Parathyroid adenoma (tissue), 2 donors: ENCODE measurements at regions not wholly inside any gene's neighbourhood (a gene's known extent, or its start where the extent isn't known, plus 50 kb on each side); places are given as distances from the start of the nearest gene placed in this dataset.

ENCODE experiments used
- H2AFZ ChIP-seq: fragments of 300-600 bp; sonication (generic); one replicate; pipeline ENCODE4 v1.7.0; 2017; ENCODE audit warnings: antibody characterized with exemption, mild to moderate bottlenecking
- H3K27ac ChIP-seq: fragments of 300-600 bp; sonication (generic); one replicate; pipeline ENCODE4 v1.7.0; 2017
- H3K27me3 ChIP-seq: fragments of 300-600 bp; sonication (generic); one replicate; pipeline ENCODE4 v1.7.0; 2017; ENCODE audit warnings: low read length; ENCODE audit not compliant: control insufficient read depth, insufficient read depth
- H3K36me3 ChIP-seq: fragments of 300-600 bp; sonication (generic); one replicate; pipeline ENCODE4 v1.7.0; 2017; ENCODE audit warnings: low read length; ENCODE audit not compliant: control insufficient read depth, insufficient read depth
- H3K4me1 ChIP-seq: fragments of 300-600 bp; sonication (generic); one replicate; pipeline ENCODE4 v1.7.0; 2017; ENCODE audit warnings: control low read depth
- H3K4me2 ChIP-seq: fragments of 300-600 bp; sonication (generic); one replicate; pipeline ENCODE4 v1.7.0; 2017; ENCODE audit warnings: low read length
- H3K4me3 ChIP-seq: fragments of 300-600 bp; sonication (generic); one replicate; pipeline ENCODE4 v1.7.0; 2017; ENCODE audit warnings: low read depth, low read length
- H3K79me2 ChIP-seq: fragments of 300-600 bp; sonication (generic); one replicate; pipeline ENCODE4 v1.7.0; 2017; ENCODE audit warnings: control low read depth
- H3K9ac ChIP-seq: fragments of 300-600 bp; sonication (generic); one replicate; pipeline ENCODE4 v1.7.0; 2017; ENCODE audit warnings: mild to moderate bottlenecking
- H3K9me3 ChIP-seq: fragments of 300-600 bp; sonication (generic); one replicate; pipeline ENCODE4 v1.7.0; 2017; ENCODE audit warnings: low read length; ENCODE audit not compliant: control insufficient read depth
- TF ChIP-seq, protein P1 (sequence below): fragments of 300-600 bp; sonication (generic); IDR thresholded peaks from one replicate; pipeline ENCODE4 v1.7.0; 2017; ENCODE audit warnings: antibody characterized with exemption, mild to moderate bottlenecking
- donor health status: primary hyperparathyroidism.

DNA sequence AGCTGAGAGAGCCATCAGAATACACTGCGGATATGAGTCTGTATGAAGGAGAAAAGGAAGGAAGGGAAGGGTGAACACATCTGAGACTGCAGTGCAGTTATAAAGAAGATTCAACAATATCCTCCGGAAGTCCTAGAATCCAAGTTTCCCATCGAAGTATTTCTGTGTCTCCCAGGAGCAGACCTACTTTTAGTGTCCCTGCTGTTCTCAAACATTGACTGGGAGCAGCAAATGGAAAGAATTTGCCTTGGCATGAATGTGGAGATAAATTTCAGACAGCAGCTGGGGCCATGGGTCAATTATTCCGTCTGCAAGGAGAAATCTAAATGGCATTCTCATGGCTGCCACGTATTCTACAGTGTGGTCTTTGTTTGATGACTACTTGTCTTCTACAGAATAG is 478.1 kb upstream of the SMC2 start:
- Histone ChIP-seq H3K4me1 (no peaks in the 10 kb centered on the region), H3K27me3 (no peaks in the 10 kb centered on the region), H3K9ac (no peak overlapping the region), H3K9me3 (no peaks in the 10 kb centered on the region), H3K4me2 (no peak overlapping the region), H3K27ac (no peak overlapping the region), H3K79me2 (no peaks in the 10 kb centered on the region), H3K36me3 (no peaks in the 10 kb centered on the region), H3K4me3 (no peak overlapping the region), H2AFZ (no peak overlapping the region)
- TF ChIP-seq, protein P1, sequence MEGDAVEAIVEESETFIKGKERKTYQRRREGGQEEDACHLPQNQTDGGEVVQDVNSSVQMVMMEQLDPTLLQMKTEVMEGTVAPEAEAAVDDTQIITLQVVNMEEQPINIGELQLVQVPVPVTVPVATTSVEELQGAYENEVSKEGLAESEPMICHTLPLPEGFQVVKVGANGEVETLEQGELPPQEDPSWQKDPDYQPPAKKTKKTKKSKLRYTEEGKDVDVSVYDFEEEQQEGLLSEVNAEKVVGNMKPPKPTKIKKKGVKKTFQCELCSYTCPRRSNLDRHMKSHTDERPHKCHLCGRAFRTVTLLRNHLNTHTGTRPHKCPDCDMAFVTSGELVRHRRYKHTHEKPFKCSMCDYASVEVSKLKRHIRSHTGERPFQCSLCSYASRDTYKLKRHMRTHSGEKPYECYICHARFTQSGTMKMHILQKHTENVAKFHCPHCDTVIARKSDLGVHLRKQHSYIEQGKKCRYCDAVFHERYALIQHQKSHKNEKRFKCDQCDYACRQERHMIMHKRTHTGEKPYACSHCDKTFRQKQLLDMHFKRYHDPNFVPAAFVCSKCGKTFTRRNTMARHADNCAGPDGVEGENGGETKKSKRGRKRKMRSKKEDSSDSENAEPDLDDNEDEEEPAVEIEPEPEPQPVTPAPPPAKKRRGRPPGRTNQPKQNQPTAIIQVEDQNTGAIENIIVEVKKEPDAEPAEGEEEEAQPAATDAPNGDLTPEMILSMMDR = no peak

GRCh38 chr9:103617046-103617445 is 477.1 kb upstream of the SMC2 start:
- Histone ChIP-seq H3K4me1 (no peaks in the 10 kb centered on the region), H3K27ac (no peak overlapping the region), H2AFZ (no peak overlapping the region), H3K27me3 (no peaks in the 10 kb centered on the region), H3K79me2 (no peaks in the 10 kb centered on the region), H3K9ac (no peak overlapping the region), H3K36me3 (no peaks in the 10 kb centered on the region), H3K4me3 (no peak overlapping the region), H3K9me3 (no peaks in the 10 kb centered on the region), H3K4me2 (no peak overlapping the region)
- TF ChIP-seq, protein P1 = no peak

- no peak overlapping the region for H3K9ac ChIP-seq
- no peaks in the 10 kb centered on the region for H3K36me3 ChIP-seq
- H3K79me2 ChIP-seq = no peaks in the 10 kb centered on the region
- TF ChIP-seq, protein P1 = no peak
- H3K4me2 ChIP-seq = no peak overlapping the region
- H3K27me3 ChIP-seq = no peaks in the 10 kb centered on the region
- H3K4me3 ChIP-seq = no peak overlapping the region
- no peaks in the 10 kb centered on the region for H3K9me3 ChIP-seq
- H2AFZ ChIP-seq = no peak overlapping the region
- H3K4me1 ChIP-seq = no peaks in the 10 kb centered on the region
- H3K27ac ChIP-seq = no peak overlapping the region
These were observed 468.8 kb upstream of the SMC2 start for GRCh38 chr9:103625161-103625804.

DNA sequence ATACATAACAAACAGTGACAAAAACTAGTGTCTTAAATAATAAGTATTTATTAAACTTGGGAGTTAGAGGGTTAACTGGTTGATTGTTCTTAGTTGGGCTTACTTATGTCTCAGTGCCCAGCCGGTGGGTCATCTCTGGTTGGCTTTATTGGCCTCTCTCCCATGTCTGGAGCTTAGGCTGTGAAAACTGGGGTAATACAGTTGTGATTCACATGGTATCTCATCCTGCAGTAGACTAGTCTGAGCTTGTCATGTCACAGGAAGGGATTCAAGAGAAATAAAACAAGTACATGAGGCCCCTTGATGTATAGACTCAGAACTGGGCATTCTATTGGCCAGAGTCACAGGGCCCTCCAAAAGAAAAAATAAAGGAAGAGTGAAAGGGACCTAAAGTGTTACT is 466.4 kb upstream of the SMC2 start:
- Histone ChIP-seq H3K36me3 (no peaks in the 10 kb centered on the region), H3K27ac (no peak overlapping the region), H3K9ac (no peak overlapping the region), H3K27me3 (no peaks in the 10 kb centered on the region), H3K79me2 (no peaks in the 10 kb centered on the region), H3K4me1 (no peaks in the 10 kb centered on the region), H3K4me3 (no peak overlapping the region), H3K4me2 (no peak overlapping the region), H2AFZ (no peak overlapping the region), H3K9me3 (no peaks in the 10 kb centered on the region)
- TF ChIP-seq, protein P1 = no peak

- Histone ChIP-seq H3K27me3 (no peaks in the 10 kb centered on the region), H3K4me1 (no peaks in the 10 kb centered on the region), H2AFZ (no peak overlapping the region), H3K36me3 (no peaks in the 10 kb centered on the region), H3K4me3 (no peak overlapping the region), H3K9ac (no peak overlapping the region), H3K9me3 (no peaks in the 10 kb centered on the region), H3K4me2 (no peak overlapping the region), H3K79me2 (no peaks in the 10 kb centered on the region), H3K27ac (no peak overlapping the region)
- TF ChIP-seq, protein P1 = no peak
These were observed 445.0 kb upstream of the SMC2 start for GRCh38 chr9:103649086-103649485.
